ENCODE measurements at regions not wholly inside any gene's neighbourhood (a gene's known extent, or its start where the extent isn't known, plus 50 kb on each side); places are given as distances from the start of the nearest gene placed in this dataset.

DNA sequence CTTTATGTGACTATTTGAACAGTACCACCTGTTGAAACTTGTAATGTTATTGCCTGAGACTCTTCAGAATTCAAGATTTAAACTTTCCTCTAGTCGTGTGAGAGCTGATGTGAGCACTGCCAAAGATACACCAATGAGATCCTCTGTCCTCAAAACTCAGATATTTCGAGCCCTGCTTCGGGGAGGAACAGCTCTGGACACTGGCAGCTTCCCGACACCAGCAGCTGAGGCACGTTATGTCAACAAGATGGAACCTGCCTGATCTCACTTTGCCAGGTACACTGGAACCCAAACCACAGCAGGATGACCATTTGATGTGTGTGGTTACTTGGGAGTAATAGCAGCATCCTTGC lies 319.9 kb upstream of the RBMS1 start:
- TF ChIP-seq ZNF274 (IDR thresholded peaks at IDR 0.05; ENCODE audit: low read depth, low read length) = no peak
- no peak for TF ChIP-seq SUZ12 (IDR thresholded peaks at IDR 0.05; ENCODE audit: extremely low read depth, insufficient read depth, insufficient read length)
